MCF 10A (cell line): ENCODE measurements at regions not wholly inside any gene's neighbourhood (a gene's known extent, or its start where the extent isn't known, plus 50 kb on each side); places are given as distances from the start of the nearest gene placed in this dataset.
A peak's percentile ranks its signal among the peaks of the same experiment; 100 is the strongest.

Source experiments
- BruUV-seq: library from RNA; stranded (reverse); fragments of 400-500 nt; replicated peaks from 2 replicates; lab custom pipeline; 2021; lab: Mats Ljungman, UMichigan
- CTCF ChIA-PET: fragments of 300-600 bp; sonication (Branson Sonifier 250); formaldehyde crosslinking; extraction: SDS; loops from one replicate; lab custom pipeline; 2021; ENCODE audit warnings: antibody characterized with exemption, inconsistent platforms; lab: Yijun Ruan, JAX
- POLR2A ChIA-PET: fragments of 300-600, 350-650 bp; sonication (Branson Sonifier 250); formaldehyde crosslinking; extraction: SDS; loops from one replicate; lab custom pipeline; 2020; ENCODE audit warnings: antibody characterized with exemption, inconsistent platforms; lab: Yijun Ruan, JAX
- DNase-seq: peaks from one replicate; pipeline ENCODE4 v3.0.0-alpha.2; 2018; ENCODE audit not compliant: unreplicated experiment
- H3K27ac Mint-ChIP-seq: one replicate; pipeline ENCODE4 v1.8.0; 2022; ENCODE audit warnings: mild to moderate bottlenecking, low read depth, mixed read lengths; ENCODE audit not compliant: unreplicated experiment
- H3K27me3 Mint-ChIP-seq: one replicate; pipeline ENCODE4 v1.8.0; 2022; ENCODE audit warnings: mixed read lengths; ENCODE audit not compliant: insufficient read depth, unreplicated experiment
- H3K36me3 Mint-ChIP-seq: one replicate; pipeline ENCODE4 v1.8.0; 2022; ENCODE audit warnings: mild to moderate bottlenecking, moderate library complexity, mixed read lengths; ENCODE audit not compliant: insufficient read depth, unreplicated experiment
- H3K4me1 Mint-ChIP-seq: one replicate; pipeline ENCODE4 v1.8.0; 2022; ENCODE audit warnings: mixed read lengths; ENCODE audit not compliant: insufficient read depth, unreplicated experiment
- H3K4me3 Mint-ChIP-seq: one replicate; pipeline ENCODE4 v1.8.0; 2022; ENCODE audit warnings: mild to moderate bottlenecking, moderate library complexity, mixed read lengths; ENCODE audit not compliant: unreplicated experiment
- H3K9me3 Mint-ChIP-seq: one replicate; pipeline ENCODE4 v1.8.0; 2022; ENCODE audit warnings: mixed read lengths; ENCODE audit not compliant: unreplicated experiment
- intact Hi-C: fragments of 100-400 bp; cut with micrococcal nuclease; formaldehyde crosslinking; loops from 2 replicates; pipeline ENCODE4 v1.14.1; 2022
- TF ChIP-seq, protein P1 (sequence below): fragments of 200-600 bp; IDR thresholded peaks from one replicate; pipeline ENCODE4 v1.8.0; 2022; ENCODE audit warnings: antibody characterized with exemption, mild to moderate bottlenecking; ENCODE audit not compliant: unreplicated experiment

DNA sequence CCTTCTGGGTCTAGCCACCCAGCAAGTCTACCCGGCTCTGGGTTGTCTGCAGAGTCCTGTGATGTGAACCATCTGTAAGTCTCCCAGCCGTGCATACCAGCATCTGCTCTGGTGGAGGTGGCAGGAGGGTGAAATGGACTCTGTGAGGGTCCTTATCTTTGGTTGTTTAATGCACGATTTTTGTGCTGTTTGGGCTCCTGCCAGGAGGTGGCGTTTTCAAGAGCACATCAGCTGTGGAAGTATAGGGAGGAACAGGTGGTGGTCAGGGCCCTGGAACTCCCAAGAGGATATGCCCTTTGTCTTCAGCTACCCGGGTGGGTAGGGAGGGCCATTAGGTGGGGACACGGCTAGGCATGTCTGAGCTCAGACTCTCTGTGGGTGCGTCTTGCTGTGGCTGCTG is 66.5 kb upstream of the ZFP42 start:
- Mint-ChIP-seq H3K4me3 (no peak overlapping the region), H3K9me3 (no peaks in the 10 kb centered on the region), H3K27ac (peak overlapping the region; percentile 51), H3K4me1 (no peaks in the 10 kb centered on the region), H3K36me3 (no peaks in the 10 kb centered on the region), H3K27me3 (no peaks in the 10 kb centered on the region)
- TF ChIP-seq, protein P1, sequence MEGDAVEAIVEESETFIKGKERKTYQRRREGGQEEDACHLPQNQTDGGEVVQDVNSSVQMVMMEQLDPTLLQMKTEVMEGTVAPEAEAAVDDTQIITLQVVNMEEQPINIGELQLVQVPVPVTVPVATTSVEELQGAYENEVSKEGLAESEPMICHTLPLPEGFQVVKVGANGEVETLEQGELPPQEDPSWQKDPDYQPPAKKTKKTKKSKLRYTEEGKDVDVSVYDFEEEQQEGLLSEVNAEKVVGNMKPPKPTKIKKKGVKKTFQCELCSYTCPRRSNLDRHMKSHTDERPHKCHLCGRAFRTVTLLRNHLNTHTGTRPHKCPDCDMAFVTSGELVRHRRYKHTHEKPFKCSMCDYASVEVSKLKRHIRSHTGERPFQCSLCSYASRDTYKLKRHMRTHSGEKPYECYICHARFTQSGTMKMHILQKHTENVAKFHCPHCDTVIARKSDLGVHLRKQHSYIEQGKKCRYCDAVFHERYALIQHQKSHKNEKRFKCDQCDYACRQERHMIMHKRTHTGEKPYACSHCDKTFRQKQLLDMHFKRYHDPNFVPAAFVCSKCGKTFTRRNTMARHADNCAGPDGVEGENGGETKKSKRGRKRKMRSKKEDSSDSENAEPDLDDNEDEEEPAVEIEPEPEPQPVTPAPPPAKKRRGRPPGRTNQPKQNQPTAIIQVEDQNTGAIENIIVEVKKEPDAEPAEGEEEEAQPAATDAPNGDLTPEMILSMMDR: no peak
- intact Hi-C loops: no loop called here
- BruUV-seq: no TSS peak
- peak; percentile 27 for DNase-seq
- ChIA-PET CTCF (interaction anchor here (0.5 to 0.9 kb wide), 3 partner anchors 19 to 545 kb away, joined by 3 read pairs; no protein-coding TSS in a partner anchor), POLR2A (no interaction called here)

DNA sequence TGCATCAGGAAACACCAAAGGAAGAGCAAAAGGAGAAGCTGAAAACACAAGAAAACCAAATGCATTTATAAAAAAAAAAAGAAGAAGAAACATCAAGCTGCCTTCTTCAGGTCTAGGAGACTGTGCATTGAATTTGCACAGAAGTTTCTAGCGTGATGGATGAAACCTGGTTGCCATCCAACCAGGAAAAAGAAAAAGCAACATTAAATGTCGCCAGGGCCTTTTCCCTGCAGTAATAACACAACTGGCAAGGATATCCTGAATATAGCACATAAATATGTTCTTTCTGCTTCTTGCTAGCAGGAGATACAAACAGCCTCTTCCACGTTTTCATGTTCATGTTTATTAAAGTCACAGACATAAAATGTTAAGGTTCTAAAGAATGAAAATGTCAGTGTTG is 60.8 kb upstream of the ZFP42 start:
- intact Hi-C loops: no loop called here
- H3K4me3 Mint-ChIP-seq: no peak overlapping the region
- CTCF ChIA-PET: no interaction called here

DNA sequence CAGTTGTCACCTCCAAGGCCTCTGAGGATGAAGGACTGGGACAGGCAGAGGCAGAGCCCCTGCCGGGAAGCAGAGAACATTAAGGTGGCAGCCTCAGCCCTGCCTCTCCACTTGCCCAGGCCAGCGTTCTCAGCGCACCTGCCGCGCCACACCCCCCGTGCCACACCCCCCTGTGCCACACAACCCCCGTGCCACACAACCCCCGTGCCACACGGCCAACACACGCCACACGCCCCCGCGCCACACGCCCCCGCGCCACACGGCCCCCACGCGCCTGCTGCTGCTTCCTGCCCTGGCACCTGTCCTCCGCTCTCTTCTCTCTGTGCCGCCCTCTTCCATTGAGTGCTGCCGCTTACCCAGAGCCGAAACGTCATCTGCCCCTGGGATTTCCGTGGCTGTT is 58.0 kb upstream of the ZFP42 start:
- H3K27ac Mint-ChIP-seq: no peak overlapping the region

More for the DNA sequence above, 60.8 kb upstream of the ZFP42 start:
- Mint-ChIP-seq H3K9me3 (no peaks in the 10 kb centered on the region), H3K4me1 (no peaks in the 10 kb centered on the region), H3K27me3 (no peaks in the 10 kb centered on the region), H3K36me3 (no peaks in the 10 kb centered on the region), H3K27ac (no peak overlapping the region)
- no peak for DNase-seq
- POLR2A ChIA-PET: no interaction called here
- TF ChIP-seq, protein P1: no peak
- BruUV-seq: no TSS peak

DNA sequence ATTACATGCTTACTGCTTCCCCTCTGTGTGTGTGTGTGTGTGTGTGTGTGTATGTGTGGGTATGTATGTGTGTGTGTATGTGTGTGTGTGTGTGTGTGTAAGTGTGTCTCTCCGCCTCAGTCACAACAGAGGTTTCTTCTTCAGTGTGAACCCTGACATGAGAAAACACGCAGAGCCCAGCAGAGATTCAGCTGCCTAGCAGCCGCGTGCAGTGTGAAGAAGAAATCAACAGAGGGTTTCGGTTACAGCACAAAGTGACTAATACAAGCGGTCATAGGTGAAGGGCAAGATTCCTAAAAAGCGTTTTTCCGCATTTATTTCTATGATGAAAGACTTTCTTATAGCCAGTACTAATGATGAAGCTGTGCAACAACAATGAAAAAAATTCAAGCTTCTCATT is 55.3 kb upstream of the ZFP42 start:
- TF ChIP-seq, protein P1: no peak
- Mint-ChIP-seq H3K27me3 (no peaks in the 10 kb centered on the region), H3K36me3 (no peaks in the 10 kb centered on the region), H3K4me3 (no peak overlapping the region), H3K27ac (no peak overlapping the region), H3K4me1 (no peaks in the 10 kb centered on the region), H3K9me3 (no peaks in the 10 kb centered on the region)
- intact Hi-C loops: no loop called here
- DNase-seq: no peak
- BruUV-seq: no TSS peak
- ChIA-PET POLR2A (no interaction called here), CTCF (no interaction called here)

More for the DNA sequence above, 58.0 kb upstream of the ZFP42 start:
- H3K4me1 Mint-ChIP-seq: no peaks in the 10 kb centered on the region
- no peaks in the 10 kb centered on the region for H3K9me3 Mint-ChIP-seq
- intact Hi-C loops: no loop called here
- DNase-seq: no peak
- no peaks in the 10 kb centered on the region for H3K27me3 Mint-ChIP-seq
- BruUV-seq: no TSS peak
- ChIA-PET POLR2A (no interaction called here), CTCF (no interaction called here)
- H3K36me3 Mint-ChIP-seq: no peaks in the 10 kb centered on the region
- TF ChIP-seq, protein P1: no peak
- no peak overlapping the region for H3K4me3 Mint-ChIP-seq
